DOHH2 (cell line): ENCODE measurements at regions not wholly inside any gene's neighbourhood (a gene's known extent, or its start where the extent isn't known, plus 50 kb on each side); places are given as distances from the start of the nearest gene placed in this dataset.

Experiments used
- H3F3A ChIP-seq: fragments of 200-600 bp; sonication (generic), shearing (Covaris generic); 2 replicates; pipeline ENCODE4 v1.6.0; 2016; ENCODE audit warnings: antibody characterized with exemption, mild to moderate bottlenecking; ENCODE audit not compliant: control insufficient read depth, insufficient read depth
- H3K27ac ChIP-seq: fragments of 200-600 bp; sonication (generic); 2 replicates; pipeline ENCODE4 v1.5.1; 2014; ENCODE audit warnings: low read depth, mild to moderate bottlenecking, low read length, moderate library complexity
- H3K27me3 ChIP-seq: fragments of 200-600 bp; sonication (generic); 2 replicates; pipeline ENCODE4 v1.6.1; 2014; ENCODE audit warnings: mild to moderate bottlenecking, low read length, mixed read lengths; ENCODE audit not compliant: control insufficient read depth
- H3K36me3 ChIP-seq: fragments of 200-600 bp; sonication (generic); 2 replicates; pipeline ENCODE4 v1.6.1; 2014; ENCODE audit warnings: mild to moderate bottlenecking, low read length, moderate library complexity, mixed read lengths; ENCODE audit not compliant: control insufficient read depth
- H3K4me1 ChIP-seq: fragments of 200-600 bp; sonication (generic); 2 replicates; pipeline ENCODE4 v1.6.1; 2014; ENCODE audit warnings: mild to moderate bottlenecking, low read length, mixed read lengths; ENCODE audit not compliant: control insufficient read depth
- H3K4me2 ChIP-seq: fragments of 200-600 bp; sonication (generic); 2 replicates; pipeline ENCODE4 v1.6.0; 2014; ENCODE audit warnings: mild to moderate bottlenecking, low read length, moderate library complexity
- H3K4me3 ChIP-seq: fragments of 200-600 bp; sonication (generic); 2 replicates; pipeline ENCODE4 v1.5.1; 2014; ENCODE audit warnings: mild to moderate bottlenecking, low read length, mixed read lengths
- H3K79me2 ChIP-seq: fragments of 200-600 bp; sonication (generic); 2 replicates; pipeline ENCODE4 v1.6.1; 2014; ENCODE audit warnings: mild to moderate bottlenecking, low read length, mixed read lengths; ENCODE audit not compliant: control insufficient read depth
- H3K9me2 ChIP-seq: fragments of 200-600 bp; sonication (generic); replicated peaks from 2 replicates; pipeline ENCODE4 v1.6.1; 2014; ENCODE audit warnings: mild to moderate bottlenecking, low read length, mixed read lengths; ENCODE audit not compliant: control insufficient read depth
- H3K9me3 ChIP-seq: fragments of 200-600 bp; sonication (generic); 2 replicates; pipeline ENCODE4 v1.6.1; 2014; ENCODE audit warnings: antibody characterized with exemption, low read length, mixed read lengths; ENCODE audit not compliant: control insufficient read depth, insufficient read depth
- H4K20me1 ChIP-seq: fragments of 200-600 bp; sonication (generic); 2 replicates; pipeline ENCODE4 v1.6.0; 2014; ENCODE audit warnings: low read depth, mild to moderate bottlenecking, antibody characterized with exemption, low read length, moderate library complexity; ENCODE audit not compliant: control insufficient read depth, insufficient read depth
- EZH2phosphoT487 ChIP-seq: fragments of 200-600 bp; sonication (generic); IDR thresholded peaks from 2 replicates; pipeline ENCODE4 v1.6.1; 2017; ENCODE audit warnings: borderline replicate concordance, mild to moderate bottlenecking, antibody characterized with exemption, low read length, moderate library complexity, mixed read lengths
- TF ChIP-seq, protein P1 (sequence below): fragments of 200-600 bp; sonication (generic); IDR thresholded peaks from one replicate; pipeline ENCODE4 v1.5.1; 2014; ENCODE audit warnings: antibody characterized with exemption, mild to moderate bottlenecking, low read depth, low read length; ENCODE audit not compliant: poor library complexity, severe bottlenecking

DNA sequence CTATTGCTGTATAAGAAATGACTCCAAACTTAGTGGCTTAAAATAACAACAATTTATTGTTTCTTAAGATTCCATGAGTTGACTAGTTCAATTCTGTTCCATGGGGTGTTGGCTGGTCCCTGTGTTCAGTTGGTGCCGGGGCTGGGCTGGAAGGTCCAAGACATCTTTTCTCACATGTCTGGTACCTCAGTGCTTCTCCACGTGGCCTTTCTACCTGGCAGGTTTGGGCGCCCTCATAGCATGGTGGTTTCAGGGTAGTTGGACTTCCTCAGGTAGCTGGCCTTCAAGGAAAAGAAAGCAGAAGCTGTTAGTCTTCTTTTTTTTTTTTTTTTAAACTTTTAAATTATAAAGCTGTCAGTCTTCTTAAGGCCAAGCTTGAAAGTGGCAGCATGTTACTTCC, 104.6 kb upstream of the LIMCH1 start:
- H3K9me2 ChIP-seq = no peaks in the 10 kb centered on the region
- no peak overlapping the region for H3K4me2 ChIP-seq
- no peak overlapping the region for H3K27ac ChIP-seq
- TF ChIP-seq, protein P1, sequence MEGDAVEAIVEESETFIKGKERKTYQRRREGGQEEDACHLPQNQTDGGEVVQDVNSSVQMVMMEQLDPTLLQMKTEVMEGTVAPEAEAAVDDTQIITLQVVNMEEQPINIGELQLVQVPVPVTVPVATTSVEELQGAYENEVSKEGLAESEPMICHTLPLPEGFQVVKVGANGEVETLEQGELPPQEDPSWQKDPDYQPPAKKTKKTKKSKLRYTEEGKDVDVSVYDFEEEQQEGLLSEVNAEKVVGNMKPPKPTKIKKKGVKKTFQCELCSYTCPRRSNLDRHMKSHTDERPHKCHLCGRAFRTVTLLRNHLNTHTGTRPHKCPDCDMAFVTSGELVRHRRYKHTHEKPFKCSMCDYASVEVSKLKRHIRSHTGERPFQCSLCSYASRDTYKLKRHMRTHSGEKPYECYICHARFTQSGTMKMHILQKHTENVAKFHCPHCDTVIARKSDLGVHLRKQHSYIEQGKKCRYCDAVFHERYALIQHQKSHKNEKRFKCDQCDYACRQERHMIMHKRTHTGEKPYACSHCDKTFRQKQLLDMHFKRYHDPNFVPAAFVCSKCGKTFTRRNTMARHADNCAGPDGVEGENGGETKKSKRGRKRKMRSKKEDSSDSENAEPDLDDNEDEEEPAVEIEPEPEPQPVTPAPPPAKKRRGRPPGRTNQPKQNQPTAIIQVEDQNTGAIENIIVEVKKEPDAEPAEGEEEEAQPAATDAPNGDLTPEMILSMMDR = no peak
- TF ChIP-seq EZH2phosphoT487 = no peak
- H3K9me3 ChIP-seq = no peaks in the 10 kb centered on the region
- no peaks in the 10 kb centered on the region for H3K36me3 ChIP-seq
- H4K20me1 ChIP-seq = no peaks in the 10 kb centered on the region
- no peaks in the 10 kb centered on the region; the same call in 1 of the 2 replicates for H3K27me3 ChIP-seq
- H3F3A ChIP-seq = no peaks in the 10 kb centered on the region
- H3K79me2 ChIP-seq = no peaks in the 10 kb centered on the region
- H3K4me1 ChIP-seq = no peaks in the 10 kb centered on the region
- H3K4me3 ChIP-seq = no peak overlapping the region

DNA sequence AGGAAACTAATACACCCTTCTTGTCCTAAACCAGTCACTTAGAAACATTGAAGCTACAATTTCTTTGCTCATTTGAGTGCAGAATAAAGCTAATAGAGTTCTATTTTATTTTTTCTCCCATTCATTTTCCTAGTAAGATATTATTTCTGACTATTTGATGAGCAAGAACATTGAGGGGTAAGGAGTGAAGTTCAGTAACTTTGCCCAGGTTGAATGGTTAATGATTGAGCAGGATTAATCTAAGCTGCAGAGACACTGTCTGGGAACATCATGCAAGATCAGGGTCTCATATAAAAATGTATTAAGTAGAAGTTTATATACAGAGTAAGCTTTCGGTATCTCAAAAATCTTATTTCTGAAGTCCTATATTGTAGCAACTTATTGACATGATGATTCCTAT, 102.4 kb upstream of the LIMCH1 start:
- H3K4me2 ChIP-seq = no peak overlapping the region

DNA sequence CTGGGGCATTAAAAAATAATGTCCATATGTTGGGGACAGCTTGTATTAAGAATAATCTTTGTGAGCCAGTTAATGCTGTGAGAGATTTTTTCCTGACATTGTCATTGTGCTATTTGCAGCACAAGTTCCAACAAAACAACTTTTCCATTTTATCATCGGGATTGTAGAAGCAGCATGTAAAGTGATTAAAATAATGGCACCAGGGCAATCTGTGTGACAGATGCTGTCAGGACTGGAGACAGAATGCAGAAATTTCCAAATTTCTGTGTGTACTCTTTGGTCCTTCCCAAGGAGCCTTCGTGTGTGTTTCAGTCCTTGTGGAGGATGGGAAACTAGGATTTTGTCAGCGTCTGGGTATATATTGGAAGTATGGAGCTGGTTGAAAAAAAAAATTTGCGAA, 101.5 kb upstream of the LIMCH1 start:
- no peak for TF ChIP-seq EZH2phosphoT487
- TF ChIP-seq, protein P1 = no peak
- no peak overlapping the region for H3K4me3 ChIP-seq
- no peaks in the 10 kb centered on the region for H4K20me1 ChIP-seq
- no peaks in the 10 kb centered on the region for H3F3A ChIP-seq
- H3K9me3 ChIP-seq = no peaks in the 10 kb centered on the region
- no peaks in the 10 kb centered on the region for H3K9me2 ChIP-seq
- no peaks in the 10 kb centered on the region for H3K79me2 ChIP-seq
- H3K4me1 ChIP-seq = no peaks in the 10 kb centered on the region
- no peak overlapping the region for H3K27ac ChIP-seq
- no peaks in the 10 kb centered on the region for H3K36me3 ChIP-seq
- no peak overlapping the region for H3K4me2 ChIP-seq
- H3K27me3 ChIP-seq = no peaks in the 10 kb centered on the region; the same call in 1 of the 2 replicates

More for the DNA sequence above, 102.4 kb upstream of the LIMCH1 start:
- no peak overlapping the region for H3K4me3 ChIP-seq
- H3K79me2 ChIP-seq = no peaks in the 10 kb centered on the region
- no peak overlapping the region for H3K27ac ChIP-seq
- H3K9me2 ChIP-seq = no peaks in the 10 kb centered on the region
- TF ChIP-seq EZH2phosphoT487 = no peak
- TF ChIP-seq, protein P1 = no peak
- H3K27me3 ChIP-seq = no peaks in the 10 kb centered on the region; the same call in 1 of the 2 replicates
- H3K4me1 ChIP-seq = no peaks in the 10 kb centered on the region
- H4K20me1 ChIP-seq = no peaks in the 10 kb centered on the region
- H3F3A ChIP-seq = no peaks in the 10 kb centered on the region
- H3K36me3 ChIP-seq = no peaks in the 10 kb centered on the region
- no peaks in the 10 kb centered on the region for H3K9me3 ChIP-seq

DNA sequence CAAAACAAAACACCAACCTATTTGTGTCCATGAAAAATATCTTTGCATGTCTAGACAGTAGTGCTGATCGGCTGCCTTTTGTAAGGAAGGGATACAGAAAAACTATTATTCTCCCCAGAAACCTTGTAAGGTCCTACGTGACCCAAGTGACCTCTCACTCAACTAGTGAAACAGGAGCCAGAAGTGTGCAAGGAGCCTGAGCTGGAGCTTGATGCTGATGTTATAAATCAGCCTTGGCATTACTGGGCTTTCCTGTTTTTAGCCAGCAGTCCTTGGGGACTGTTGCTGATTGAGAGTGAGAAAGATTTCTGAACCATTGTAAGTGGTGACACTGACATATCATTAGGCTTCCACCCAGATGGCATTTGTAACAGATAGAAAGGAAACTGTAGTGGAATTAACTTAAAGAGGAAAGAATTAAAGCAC, 100.8 kb upstream of the LIMCH1 start:
- Histone ChIP-seq H3K4me2 (no peak overlapping the region), H3K9me2 (no peaks in the 10 kb centered on the region), H3K4me1 (no peaks in the 10 kb centered on the region), H4K20me1 (no peaks in the 10 kb centered on the region), H3F3A (no peaks in the 10 kb centered on the region), H3K4me3 (no peak overlapping the region), H3K79me2 (no peaks in the 10 kb centered on the region), H3K27ac (no peak overlapping the region), H3K9me3 (no peaks in the 10 kb centered on the region), H3K27me3 (no peaks in the 10 kb centered on the region; the same call in 1 of the 2 replicates), H3K36me3 (no peaks in the 10 kb centered on the region)
- TF ChIP-seq EZH2phosphoT487 = no peak
- TF ChIP-seq, protein P1 = no peak
